ENCODE measurements at regions not wholly inside any gene's neighbourhood (a gene's known extent, or its start where the extent isn't known, plus 50 kb on each side); places are given as distances from the start of the nearest gene placed in this dataset.

DNA sequence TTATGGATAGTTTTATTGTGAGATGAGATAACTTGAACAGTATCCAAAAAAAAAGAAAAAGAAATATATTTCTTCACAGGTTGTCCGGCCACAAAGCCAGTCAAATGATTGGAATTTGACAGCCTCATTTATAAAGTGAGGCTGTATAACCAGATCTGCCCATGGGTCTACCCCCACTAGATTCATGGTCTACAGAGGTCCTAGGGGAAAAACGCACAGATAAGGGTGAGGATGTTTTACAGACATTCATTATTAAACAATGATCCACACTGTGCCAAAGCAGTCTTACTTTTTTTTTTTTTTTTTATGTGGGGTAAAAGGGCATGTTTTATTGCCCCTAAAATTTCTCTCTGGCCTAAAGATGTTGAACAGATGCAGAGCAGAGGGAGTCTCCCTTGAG lies 1503.0 kb upstream of the CDH8 start:
- no peak overlapping the region for H3K27ac ChIP-seq
- no peak for DNase-seq (ENCODE audit: low spot score)
- H3K27me3 ChIP-seq, result no peaks in the 10 kb centered on the region
- H2AFZ ChIP-seq, result no peak overlapping the region
- H3K9me3 ChIP-seq (ENCODE audit: low read depth), result no peaks in the 10 kb centered on the region
- no peaks in the 10 kb centered on the region for H3K4me1 ChIP-seq (ENCODE audit: insufficient read depth)
- no peaks in the 10 kb centered on the region for H3K36me3 ChIP-seq (replicated peaks; ENCODE audit: insufficient read depth, low read depth)
- no peaks in the 10 kb centered on the region for H3K9me2 ChIP-seq (replicated peaks; ENCODE audit: insufficient read depth)
- WGBS (ENCODE audit: low lambda C conversion rate, missing lambda C conversion rate), result 80% methylated on average over 2 of the region's 2 CpGs
- no peak overlapping the region for H3K4me3 ChIP-seq
- no peaks in the 10 kb centered on the region for H4K20me1 ChIP-seq (ENCODE audit: insufficient read depth, poor library complexity, severe bottlenecking)
- H3K4me2 ChIP-seq, result no peak overlapping the region
- H3K79me2 ChIP-seq, result no peaks in the 10 kb centered on the region
- no peak for TF ChIP-seq EZH2 (IDR thresholded peaks at IDR 0.05; ENCODE audit: borderline replicate concordance)
- TF ChIP-seq EZH2phosphoT487 (IDR thresholded peaks at IDR 0.05; ENCODE audit: low read depth, severe bottlenecking, unreplicated experiment), result no peak
- TF ChIP-seq, protein P1, sequence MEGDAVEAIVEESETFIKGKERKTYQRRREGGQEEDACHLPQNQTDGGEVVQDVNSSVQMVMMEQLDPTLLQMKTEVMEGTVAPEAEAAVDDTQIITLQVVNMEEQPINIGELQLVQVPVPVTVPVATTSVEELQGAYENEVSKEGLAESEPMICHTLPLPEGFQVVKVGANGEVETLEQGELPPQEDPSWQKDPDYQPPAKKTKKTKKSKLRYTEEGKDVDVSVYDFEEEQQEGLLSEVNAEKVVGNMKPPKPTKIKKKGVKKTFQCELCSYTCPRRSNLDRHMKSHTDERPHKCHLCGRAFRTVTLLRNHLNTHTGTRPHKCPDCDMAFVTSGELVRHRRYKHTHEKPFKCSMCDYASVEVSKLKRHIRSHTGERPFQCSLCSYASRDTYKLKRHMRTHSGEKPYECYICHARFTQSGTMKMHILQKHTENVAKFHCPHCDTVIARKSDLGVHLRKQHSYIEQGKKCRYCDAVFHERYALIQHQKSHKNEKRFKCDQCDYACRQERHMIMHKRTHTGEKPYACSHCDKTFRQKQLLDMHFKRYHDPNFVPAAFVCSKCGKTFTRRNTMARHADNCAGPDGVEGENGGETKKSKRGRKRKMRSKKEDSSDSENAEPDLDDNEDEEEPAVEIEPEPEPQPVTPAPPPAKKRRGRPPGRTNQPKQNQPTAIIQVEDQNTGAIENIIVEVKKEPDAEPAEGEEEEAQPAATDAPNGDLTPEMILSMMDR (IDR thresholded peaks at IDR 0.05; ENCODE audit: poor library complexity), result no peak

DNA sequence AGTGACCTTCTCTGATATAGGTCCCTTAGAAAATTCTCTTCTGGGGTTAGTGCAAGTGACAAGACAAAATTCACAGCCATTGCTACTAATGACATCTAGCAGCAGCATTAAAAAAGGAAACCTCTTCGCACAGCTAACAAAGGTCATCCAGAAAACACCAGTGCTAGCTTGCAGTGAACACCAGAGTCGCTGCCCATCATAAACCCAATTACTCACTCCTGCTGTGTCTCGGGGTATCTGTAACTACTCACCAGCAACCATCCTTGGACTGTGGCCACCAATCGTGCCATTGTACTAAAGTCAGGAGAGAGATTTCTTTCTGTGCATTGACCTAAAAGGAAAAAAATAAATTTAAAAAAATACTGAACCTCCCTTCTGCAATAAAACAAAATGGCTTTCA lies 1494.7 kb upstream of the CDH8 start:
- Histone ChIP-seq H3K27me3 (no peaks in the 10 kb centered on the region), H2AFZ (no peak overlapping the region), H3K9me3 (ENCODE audit: low read depth) (no peaks in the 10 kb centered on the region), H3K4me1 (ENCODE audit: insufficient read depth) (no peaks in the 10 kb centered on the region), H3K4me3 (no peak overlapping the region), H3K9me2 (replicated peaks; ENCODE audit: insufficient read depth) (no peaks in the 10 kb centered on the region), H3K4me2 (no peak overlapping the region), H4K20me1 (ENCODE audit: insufficient read depth, poor library complexity, severe bottlenecking) (no peaks in the 10 kb centered on the region), H3K36me3 (replicated peaks; ENCODE audit: insufficient read depth, low read depth) (no peaks in the 10 kb centered on the region), H3K79me2 (no peaks in the 10 kb centered on the region), H3K27ac (no peak overlapping the region)
- TF ChIP-seq, protein P1 (IDR thresholded peaks at IDR 0.05; ENCODE audit: poor library complexity), result no peak
- no peak for TF ChIP-seq EZH2 (IDR thresholded peaks at IDR 0.05; ENCODE audit: borderline replicate concordance)
- 89% methylated on average over 4 of the region's 4 CpGs for WGBS (ENCODE audit: low lambda C conversion rate, missing lambda C conversion rate)
- no peak for DNase-seq (ENCODE audit: low spot score)

DNA sequence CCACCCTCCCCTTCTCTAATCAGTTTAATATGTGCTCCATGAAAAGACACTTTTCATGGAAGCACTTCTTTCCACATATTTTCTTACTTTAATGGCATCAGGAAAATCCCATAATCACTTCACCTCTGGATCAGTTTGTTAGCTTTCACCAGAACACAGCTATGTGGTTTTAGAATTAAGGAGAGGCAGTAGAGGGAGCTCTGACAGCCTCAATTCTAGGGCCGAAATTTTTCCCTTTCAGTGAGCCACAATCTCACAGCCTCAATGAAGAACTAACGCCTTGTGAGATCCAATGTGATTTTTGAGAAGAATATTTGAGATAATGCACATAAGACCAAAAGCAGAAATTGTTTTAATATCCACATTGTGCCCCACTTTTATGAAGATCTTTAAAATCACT lies 1494.0 kb upstream of the CDH8 start:
- 40% methylated on average over 2 of the region's 2 CpGs for WGBS (ENCODE audit: low lambda C conversion rate, missing lambda C conversion rate)
- Histone ChIP-seq H3K9me2 (replicated peaks; ENCODE audit: insufficient read depth) (no peaks in the 10 kb centered on the region), H3K27ac (no peak overlapping the region), H4K20me1 (ENCODE audit: insufficient read depth, poor library complexity, severe bottlenecking) (no peaks in the 10 kb centered on the region), H3K4me2 (no peak overlapping the region), H3K4me1 (ENCODE audit: insufficient read depth) (no peaks in the 10 kb centered on the region), H3K9me3 (ENCODE audit: low read depth) (no peaks in the 10 kb centered on the region), H3K4me3 (no peak overlapping the region), H3K27me3 (no peaks in the 10 kb centered on the region), H3K36me3 (replicated peaks; ENCODE audit: insufficient read depth, low read depth) (no peaks in the 10 kb centered on the region), H3K79me2 (no peaks in the 10 kb centered on the region), H2AFZ (no peak overlapping the region)
- no peak for TF ChIP-seq EZH2 (IDR thresholded peaks at IDR 0.05; ENCODE audit: borderline replicate concordance)
- TF ChIP-seq EZH2phosphoT487 (IDR thresholded peaks at IDR 0.05; ENCODE audit: low read depth, severe bottlenecking, unreplicated experiment), result no peak
- TF ChIP-seq, protein P1 (IDR thresholded peaks at IDR 0.05; ENCODE audit: poor library complexity), result peak; percentile 35
- DNase-seq (ENCODE audit: low spot score), result peak; percentile 3

DNA sequence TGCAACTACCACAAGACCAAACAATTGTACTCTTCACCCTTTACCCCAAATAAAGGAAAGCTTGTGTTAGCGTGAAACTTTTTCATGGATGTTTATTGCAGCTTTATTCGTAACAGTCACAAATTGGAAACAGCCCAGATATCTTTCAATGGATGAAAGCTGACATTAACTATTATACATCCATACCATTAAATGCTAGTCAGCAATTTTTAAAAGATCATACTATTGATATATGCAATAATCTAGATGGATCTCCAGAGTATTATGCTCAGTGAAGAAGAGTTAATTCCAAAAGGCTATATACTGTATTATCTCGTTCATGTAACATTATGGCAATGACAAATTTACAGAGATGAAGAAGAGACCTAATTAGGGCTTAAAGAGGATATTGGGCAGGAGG lies 1491.2 kb upstream of the CDH8 start:
- Histone ChIP-seq H3K4me1 (ENCODE audit: insufficient read depth) (no peaks in the 10 kb centered on the region), H3K4me2 (no peak overlapping the region), H3K9me3 (ENCODE audit: low read depth) (no peaks in the 10 kb centered on the region), H3K36me3 (replicated peaks; ENCODE audit: insufficient read depth, low read depth) (no peaks in the 10 kb centered on the region), H3K79me2 (no peaks in the 10 kb centered on the region), H3K27me3 (no peaks in the 10 kb centered on the region), H2AFZ (no peak overlapping the region), H4K20me1 (ENCODE audit: insufficient read depth, poor library complexity, severe bottlenecking) (no peaks in the 10 kb centered on the region), H3K27ac (no peak overlapping the region), H3K4me3 (no peak overlapping the region), H3K9me2 (replicated peaks; ENCODE audit: insufficient read depth) (no peaks in the 10 kb centered on the region)
- DNase-seq (ENCODE audit: low spot score), result no peak
- TF ChIP-seq EZH2 (IDR thresholded peaks at IDR 0.05; ENCODE audit: borderline replicate concordance) (no peak), EZH2phosphoT487 (IDR thresholded peaks at IDR 0.05; ENCODE audit: low read depth, severe bottlenecking, unreplicated experiment) (no peak)
- TF ChIP-seq, protein P1 (IDR thresholded peaks at IDR 0.05; ENCODE audit: poor library complexity), result no peak
- WGBS (ENCODE audit: low lambda C conversion rate, missing lambda C conversion rate), result 77% methylated on average over 3 of the region's 3 CpGs
